ENCODE measurements at regions not wholly inside any gene's neighbourhood (a gene's known extent, or its start where the extent isn't known, plus 50 kb on each side); places are given as distances from the start of the nearest gene placed in this dataset.

- H3K9ac ChIP-seq = no peak overlapping the region
- no peak overlapping the region for H2AFZ ChIP-seq (replicated peaks)
- Mint-ChIP-seq H3K36me3 (no peaks in the 10 kb centered on the region), H3K27me3 (ENCODE audit: insufficient read depth, low read depth) (peaks cover 3% of the 10 kb centered on the region), H3K9me3 (no peaks in the 10 kb centered on the region), H3K27ac (no peak overlapping the region), H3K4me1 (no peaks in the 10 kb centered on the region), H3K4me3 (no peak overlapping the region)
- no peaks in the 10 kb centered on the region for H3K36me3 ChIP-seq
- no peaks in the 10 kb centered on the region for H3K9me3 ChIP-seq (ENCODE audit: low read depth)
- no peaks in the 10 kb centered on the region for H3K79me2 ChIP-seq (ENCODE audit: low read depth)
- H3K27ac ChIP-seq = no peak overlapping the region
- no peak for DNase-seq (ENCODE audit: low spot score)
- no peaks in the 10 kb centered on the region for H4K20me1 ChIP-seq (ENCODE audit: low read depth)
- H3K4me2 ChIP-seq = no peak overlapping the region
- no peaks in the 10 kb centered on the region for H3K27me3 ChIP-seq
- no peak overlapping the region for H3K4me3 ChIP-seq
- no peaks in the 10 kb centered on the region for H3K4me1 ChIP-seq
- TF ChIP-seq CTCF (IDR thresholded peaks at IDR 0.05) (no peak), EZH2phosphoT487 (IDR thresholded peaks at IDR 0.05) (no peak), EZH2 (IDR thresholded peaks at IDR 0.05) (no peak)
- no peaks in the 10 kb centered on the region for H3F3A ChIP-seq (ENCODE audit: low read depth)
Observed at GRCh38 chr4:54176202-54176601, 52.9 kb upstream of the PDGFRA start.

All from neural progenitor cell (in vitro differentiated cells).